IgD-negative memory B cell (primary cell): ENCODE measurements at regions not wholly inside any gene's neighbourhood (a gene's known extent, or its start where the extent isn't known, plus 50 kb on each side); places are given as distances from the start of the nearest gene placed in this dataset.

ENCODE experiments used
- H3K27ac Mint-ChIP-seq, 3 donors: one replicate each; pipeline ENCODE4 v1.8.0; 2020 to 2022; ENCODE audit warnings: mild to moderate bottlenecking in 3 of 3, mixed read lengths in 3 of 3, moderate library complexity in 1 of 3
- H3K27me3 Mint-ChIP-seq: one replicate; pipeline ENCODE4 v1.8.0; 2021; ENCODE audit warnings: mixed read lengths
- H3K36me3 Mint-ChIP-seq: one replicate; pipeline ENCODE4 v1.8.0; 2020; ENCODE audit warnings: mild to moderate bottlenecking, mixed read lengths
- H3K4me1 Mint-ChIP-seq, 3 donors: one replicate each; pipeline ENCODE4 v1.8.0; 2020 to 2022; ENCODE audit warnings: mixed read lengths in 3 of 3, mild to moderate bottlenecking in 1 of 3
- H3K4me3 Mint-ChIP-seq, 4 donors: one replicate each; pipeline ENCODE4 v1.8.0; 2020 to 2022; ENCODE audit warnings: mild to moderate bottlenecking in 4 of 4, mixed read lengths in 4 of 4, moderate library complexity in 3 of 4
- H3K9me3 Mint-ChIP-seq, 3 donors: one replicate each; pipeline ENCODE4 v1.8.0; 2020 to 2021; ENCODE audit warnings: mixed read lengths in 3 of 3, mild to moderate bottlenecking in 1 of 3

- Mint-ChIP-seq H3K4me1 (no peaks in the 10 kb centered on the region), H3K9me3 (peaks cover 0 to 7% (median 4%) of the 10 kb centered on the region in 3 donors), H3K27ac (no peak overlapping the region)
Measured at GRCh38 chr12:98232753-98233390, 282.5 kb upstream of the TMPO start.

GRCh38 chr12:98235301-98235700 lies 280.1 kb upstream of the TMPO start:
- peaks cover 3% of the 10 kb centered on the region for H3K27me3 Mint-ChIP-seq
- no peak overlapping the region for H3K4me3 Mint-ChIP-seq
- peaks cover 0 to 8% (median 7%) of the 10 kb centered on the region in 3 donors for H3K9me3 Mint-ChIP-seq
- H3K36me3 Mint-ChIP-seq, result no peaks in the 10 kb centered on the region
- no peak overlapping the region for H3K27ac Mint-ChIP-seq
- H3K4me1 Mint-ChIP-seq, result no peaks in the 10 kb centered on the region

More at GRCh38 chr12:98232753-98233390, 282.5 kb upstream of the TMPO start:
- Mint-ChIP-seq H3K4me3 (no peak overlapping the region), H3K27me3 (peaks cover 7% of the 10 kb centered on the region), H3K36me3 (no peaks in the 10 kb centered on the region)

GRCh38 chr12:98238515-98239130 lies 276.8 kb upstream of the TMPO start:
- H3K27ac Mint-ChIP-seq, result no peak overlapping the region
- no peaks in the 10 kb centered on the region for H3K4me1 Mint-ChIP-seq
- H3K27me3 Mint-ChIP-seq, result peaks cover 3% of the 10 kb centered on the region
- H3K36me3 Mint-ChIP-seq, result no peaks in the 10 kb centered on the region
- no peak overlapping the region for H3K4me3 Mint-ChIP-seq
- peaks cover 1 to 10% (median 9%) of the 10 kb centered on the region in 3 donors for H3K9me3 Mint-ChIP-seq

- peaks cover 3% of the 10 kb centered on the region for H3K27me3 Mint-ChIP-seq
- peaks cover 1 to 5% (median 3%) of the 10 kb centered on the region in 3 donors for H3K9me3 Mint-ChIP-seq
- H3K36me3 Mint-ChIP-seq, result no peaks in the 10 kb centered on the region
- H3K4me1 Mint-ChIP-seq, result no peaks in the 10 kb centered on the region
- H3K4me3 Mint-ChIP-seq, result no peak overlapping the region
- H3K27ac Mint-ChIP-seq, result no peak overlapping the region
Measured at GRCh38 chr12:98243190-98243589, 272.2 kb upstream of the TMPO start.

GRCh38 chr12:98244136-98244535 lies 271.3 kb upstream of the TMPO start:
- H3K9me3 Mint-ChIP-seq, result peaks cover 1 to 3% (median 2%) of the 10 kb centered on the region in 3 donors
- H3K36me3 Mint-ChIP-seq, result no peaks in the 10 kb centered on the region
- H3K4me3 Mint-ChIP-seq, result no peak overlapping the region
- peaks cover 3% of the 10 kb centered on the region for H3K27me3 Mint-ChIP-seq
- H3K4me1 Mint-ChIP-seq, result no peaks in the 10 kb centered on the region
- no peak overlapping the region for H3K27ac Mint-ChIP-seq

GRCh38 chr12:98253207-98254037 lies 262.0 kb upstream of the TMPO start:
- no peaks in the 10 kb centered on the region for H3K27me3 Mint-ChIP-seq
- H3K27ac Mint-ChIP-seq, result no peak overlapping the region
- no peaks in the 10 kb centered on the region for H3K4me1 Mint-ChIP-seq
- no peaks in the 10 kb centered on the region for H3K36me3 Mint-ChIP-seq
- H3K9me3 Mint-ChIP-seq, result peaks cover 0 to 2% (median 0%) of the 10 kb centered on the region in 3 donors
- no peak overlapping the region for H3K4me3 Mint-ChIP-seq

GRCh38 chr12:98256830-98257229 lies 258.6 kb upstream of the TMPO start:
- H3K27ac Mint-ChIP-seq, result no peak overlapping the region
- H3K36me3 Mint-ChIP-seq, result no peaks in the 10 kb centered on the region
- H3K27me3 Mint-ChIP-seq, result no peaks in the 10 kb centered on the region
- no peak overlapping the region for H3K4me3 Mint-ChIP-seq
- no peaks in the 10 kb centered on the region for H3K4me1 Mint-ChIP-seq
- H3K9me3 Mint-ChIP-seq, result peaks cover 0 to 2% (median 0%) of the 10 kb centered on the region in 3 donors

GRCh38 chr12:98259693-98260092 lies 255.7 kb upstream of the TMPO start:
- Mint-ChIP-seq H3K36me3 (no peaks in the 10 kb centered on the region), H3K4me3 (no peak overlapping the region), H3K27me3 (peaks cover 5% of the 10 kb centered on the region), H3K27ac (no peak overlapping the region), H3K9me3 (peaks cover 0 to 2% (median 0%) of the 10 kb centered on the region in 3 donors), H3K4me1 (no peaks in the 10 kb centered on the region)

- H3K4me1 Mint-ChIP-seq, result no peaks in the 10 kb centered on the region
- no peak overlapping the region for H3K4me3 Mint-ChIP-seq
- peaks cover 0 to 2% (median 0%) of the 10 kb centered on the region in 3 donors for H3K9me3 Mint-ChIP-seq
- no peak overlapping the region for H3K27ac Mint-ChIP-seq
- H3K27me3 Mint-ChIP-seq, result peaks cover 5% of the 10 kb centered on the region
- no peaks in the 10 kb centered on the region for H3K36me3 Mint-ChIP-seq
Measured at GRCh38 chr12:98260276-98260675, 255.1 kb upstream of the TMPO start.

- Mint-ChIP-seq H3K36me3 (peaks cover 2% of the 10 kb centered on the region), H3K4me3 (no peak overlapping the region), H3K27ac (no peak overlapping the region), H3K27me3 (peaks cover 9% of the 10 kb centered on the region), H3K4me1 (no peaks in the 10 kb centered on the region), H3K9me3 (peaks cover 1 to 2% (median 2%) of the 10 kb centered on the region in 3 donors)
Measured at GRCh38 chr12:98262902-98263301, 252.5 kb upstream of the TMPO start.

- Mint-ChIP-seq H3K9me3 (peaks cover 2 to 5% (median 4%) of the 10 kb centered on the region in 3 donors), H3K4me3 (no peak overlapping the region), H3K4me1 (peaks cover 0 to 6% (median 3%) of the 10 kb centered on the region in 3 donors), H3K27me3 (peaks cover 5% of the 10 kb centered on the region), H3K36me3 (peaks cover 1% of the 10 kb centered on the region), H3K27ac (no peak overlapping the region)
Measured at GRCh38 chr12:98274430-98275130, 240.8 kb upstream of the TMPO start.

- H3K4me3 Mint-ChIP-seq, result no peak overlapping the region
- peaks cover 1% of the 10 kb centered on the region for H3K36me3 Mint-ChIP-seq
- H3K9me3 Mint-ChIP-seq, result peaks cover 2 to 5% (median 4%) of the 10 kb centered on the region in 3 donors
- H3K4me1 Mint-ChIP-seq, result peaks cover 0 to 6% (median 3%) of the 10 kb centered on the region in 3 donors
- peaks cover 5% of the 10 kb centered on the region for H3K27me3 Mint-ChIP-seq
- no peak overlapping the region for H3K27ac Mint-ChIP-seq
Measured at GRCh38 chr12:98275131-98275475, 240.3 kb upstream of the TMPO start.

GRCh38 chr12:98280152-98280551 lies 235.2 kb upstream of the TMPO start:
- peaks cover 1% of the 10 kb centered on the region for H3K36me3 Mint-ChIP-seq
- no peak overlapping the region for H3K27ac Mint-ChIP-seq
- H3K4me3 Mint-ChIP-seq, result no peak overlapping the region
- H3K9me3 Mint-ChIP-seq, result peaks cover 0 to 4% (median 4%) of the 10 kb centered on the region in 3 donors
- H3K4me1 Mint-ChIP-seq, result no peaks in the 10 kb centered on the region
- peaks cover 2% of the 10 kb centered on the region for H3K27me3 Mint-ChIP-seq

GRCh38 chr12:98280621-98281020 lies 234.8 kb upstream of the TMPO start:
- H3K4me3 Mint-ChIP-seq, result no peak overlapping the region
- H3K27me3 Mint-ChIP-seq, result peaks cover 2% of the 10 kb centered on the region
- H3K4me1 Mint-ChIP-seq, result no peaks in the 10 kb centered on the region
- H3K9me3 Mint-ChIP-seq, result peaks cover 0 to 4% (median 4%) of the 10 kb centered on the region in 3 donors
- H3K36me3 Mint-ChIP-seq, result peaks cover 1% of the 10 kb centered on the region
- H3K27ac Mint-ChIP-seq, result no peak overlapping the region

- Mint-ChIP-seq H3K4me1 (no peaks in the 10 kb centered on the region), H3K9me3 (peaks cover 0 to 5% (median 0%) of the 10 kb centered on the region in 3 donors), H3K4me3 (no peak overlapping the region)
Measured at GRCh38 chr12:98291828-98292227, 223.6 kb upstream of the TMPO start.

More at GRCh38 chr12:98291828-98292227, 223.6 kb upstream of the TMPO start:
- Mint-ChIP-seq H3K27me3 (peaks cover 16% of the 10 kb centered on the region), H3K27ac (no peak overlapping the region), H3K36me3 (no peaks in the 10 kb centered on the region)
